Left lung (tissue), 4 donors: ENCODE measurements at regions not wholly inside any gene's neighbourhood (a gene's known extent, or its start where the extent isn't known, plus 50 kb on each side); places are given as distances from the start of the nearest gene placed in this dataset.

Source experiments
- ATAC-seq: fragments of 200-7000 bp; cut with Tn5 transposase; one replicate; pipeline ENCODE4 v1.9.1; 2020; ENCODE audit warnings: moderate library complexity
- DNase-seq, 4 donors: peaks; one replicate each; pipeline ENCODE4 v3.0.0-alpha.2; 2013 to 2020
- H3K27ac ChIP-seq, 2 donors: fragments of 200-600 bp; sonication (generic) in 1 of 2; one replicate each; pipeline versions ENCODE4 v1.5.0 to v1.8.0; 2020 to 2021
- H3K27me3 ChIP-seq, 2 donors: fragments of 200-600 bp; sonication (generic) in 1 of 2; one replicate each; pipeline versions ENCODE4 v1.5.0 to v1.8.0; 2020 to 2021
- H3K36me3 ChIP-seq, 2 donors: fragments of 200-600 bp; sonication (generic) in 1 of 2; one replicate each; pipeline versions ENCODE4 v1.5.0 to v1.8.0; 2020 to 2021
- H3K4me1 ChIP-seq, 2 donors: fragments of 200-600 bp; one replicate each; pipeline ENCODE4 v1.8.0; 2021
- H3K4me3 ChIP-seq, 2 donors: fragments of 200-600 bp; sonication (generic) in 1 of 2; one replicate each; pipeline versions ENCODE4 v1.5.0 to v1.8.0; 2020 to 2021; ENCODE audit warnings: mild to moderate bottlenecking in 1 of 2
- H3K9me3 ChIP-seq, 2 donors: fragments of 200-600 bp; sonication (generic) in 1 of 2; one replicate each; pipeline versions ENCODE4 v1.5.0 to v1.8.0; 2020 to 2021
- intact Hi-C, 2 donors: fragments of 100-400 bp; cut with DNase I; formaldehyde crosslinking; loops; one replicate each; pipeline versions ENCODE4 v1.11.2 to v1.14.2; 2022
- TF ChIP-seq, protein P1 (sequence below), 2 donors: fragments of 200-600 bp; sonication (generic) in 1 of 2; IDR thresholded peaks; one replicate each; pipeline versions ENCODE4 v1.5.0 to v1.8.0; 2021; ENCODE audit warnings: antibody characterized with exemption in 2 of 2
- donor health status: DM: no; HTN: yes; CAD: no.
- donor health status: DM: no; HTN: no; CAD: no.

DNA sequence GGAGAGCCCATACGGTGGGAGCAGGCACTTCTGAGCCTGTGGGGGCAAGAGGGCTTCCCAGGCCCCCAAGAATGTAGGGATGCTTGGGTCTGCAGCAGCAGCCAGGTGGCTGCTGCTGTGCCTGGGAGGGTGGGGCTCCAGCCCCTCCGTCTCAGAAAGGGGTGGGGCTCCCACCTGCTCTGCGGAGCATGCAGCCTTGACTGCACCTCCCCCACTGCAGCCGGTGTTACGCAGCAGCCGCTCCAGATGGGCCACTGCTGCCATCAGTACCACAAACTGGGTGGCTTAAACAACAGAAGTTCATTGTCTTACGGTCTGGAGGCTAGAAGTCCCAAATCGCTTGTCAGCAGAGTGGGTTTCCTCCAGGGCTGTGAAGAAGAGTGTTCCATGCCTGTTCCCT, 365.5 kb downstream of the TMEM38B start:
- Histone ChIP-seq H3K9me3 (peaks cover 0 to 14% of the 10 kb centered on the region in 2 donors), H3K4me3 (no peak overlapping the region), H3K36me3 (no peaks in the 10 kb centered on the region), H3K4me1 (no peaks in the 10 kb centered on the region), H3K27me3 (no peaks in the 10 kb centered on the region), H3K27ac (no peak overlapping the region)
- ATAC-seq, result no peak
- TF ChIP-seq, protein P1, sequence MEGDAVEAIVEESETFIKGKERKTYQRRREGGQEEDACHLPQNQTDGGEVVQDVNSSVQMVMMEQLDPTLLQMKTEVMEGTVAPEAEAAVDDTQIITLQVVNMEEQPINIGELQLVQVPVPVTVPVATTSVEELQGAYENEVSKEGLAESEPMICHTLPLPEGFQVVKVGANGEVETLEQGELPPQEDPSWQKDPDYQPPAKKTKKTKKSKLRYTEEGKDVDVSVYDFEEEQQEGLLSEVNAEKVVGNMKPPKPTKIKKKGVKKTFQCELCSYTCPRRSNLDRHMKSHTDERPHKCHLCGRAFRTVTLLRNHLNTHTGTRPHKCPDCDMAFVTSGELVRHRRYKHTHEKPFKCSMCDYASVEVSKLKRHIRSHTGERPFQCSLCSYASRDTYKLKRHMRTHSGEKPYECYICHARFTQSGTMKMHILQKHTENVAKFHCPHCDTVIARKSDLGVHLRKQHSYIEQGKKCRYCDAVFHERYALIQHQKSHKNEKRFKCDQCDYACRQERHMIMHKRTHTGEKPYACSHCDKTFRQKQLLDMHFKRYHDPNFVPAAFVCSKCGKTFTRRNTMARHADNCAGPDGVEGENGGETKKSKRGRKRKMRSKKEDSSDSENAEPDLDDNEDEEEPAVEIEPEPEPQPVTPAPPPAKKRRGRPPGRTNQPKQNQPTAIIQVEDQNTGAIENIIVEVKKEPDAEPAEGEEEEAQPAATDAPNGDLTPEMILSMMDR (IDR thresholded peaks at IDR 0.05), result no peak
- intact Hi-C loops, result no loop called here
- no peak for DNase-seq

DNA sequence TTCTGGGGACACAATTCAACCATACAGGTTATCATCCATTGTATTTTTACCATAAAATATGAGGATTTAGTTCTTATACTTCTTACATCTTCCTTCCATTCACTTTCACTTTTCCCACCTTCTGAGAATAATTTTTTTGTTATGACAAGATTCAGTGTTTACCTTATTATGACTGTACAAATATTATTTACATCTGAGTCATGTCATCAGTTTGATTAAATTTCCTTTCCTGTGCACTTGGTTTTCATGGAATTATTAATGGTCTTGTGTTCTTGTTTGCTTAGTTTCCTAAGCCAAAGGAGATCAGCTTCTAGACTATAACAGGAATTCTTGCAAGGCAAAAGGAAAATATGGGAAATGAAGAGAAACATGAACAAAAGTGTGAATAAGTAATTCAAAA, 366.5 kb downstream of the TMEM38B start:
- Histone ChIP-seq H3K9me3 (peaks cover 0 to 14% of the 10 kb centered on the region in 2 donors), H3K4me1 (no peaks in the 10 kb centered on the region), H3K4me3 (no peak overlapping the region), H3K27me3 (no peaks in the 10 kb centered on the region), H3K27ac (no peak overlapping the region), H3K36me3 (no peaks in the 10 kb centered on the region)
- DNase-seq (no peak), ATAC-seq (no peak)
- intact Hi-C loops, result no loop called here
- TF ChIP-seq, protein P1 (IDR thresholded peaks at IDR 0.05), result no peak

DNA sequence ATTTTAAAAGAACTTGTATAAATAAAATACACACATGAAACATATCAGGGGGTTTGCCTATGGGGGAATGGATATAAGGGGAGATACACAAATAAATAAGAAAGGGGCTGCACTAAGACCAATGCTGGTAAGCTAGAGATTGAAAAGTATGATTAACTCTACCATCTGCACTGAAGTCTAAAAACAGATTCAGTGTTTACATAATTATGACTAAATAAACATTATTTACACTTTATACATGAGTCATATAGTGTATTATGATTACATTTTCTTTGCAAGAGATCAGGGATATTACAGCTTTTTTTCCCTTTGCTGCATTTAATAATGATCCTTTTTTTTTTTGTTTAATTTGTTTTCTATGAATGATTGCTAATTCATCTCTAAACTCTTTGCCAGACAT, 367.9 kb downstream of the TMEM38B start:
- Histone ChIP-seq H3K4me1 (no peaks in the 10 kb centered on the region), H3K4me3 (no peak overlapping the region), H3K9me3 (peaks cover 0 to 14% of the 10 kb centered on the region in 2 donors), H3K27ac (no peak overlapping the region), H3K36me3 (no peaks in the 10 kb centered on the region), H3K27me3 (no peaks in the 10 kb centered on the region)
- intact Hi-C loops, result no loop called here
- ATAC-seq, result no peak
- no peak for DNase-seq
- TF ChIP-seq, protein P1 (IDR thresholded peaks at IDR 0.05), result no peak

DNA sequence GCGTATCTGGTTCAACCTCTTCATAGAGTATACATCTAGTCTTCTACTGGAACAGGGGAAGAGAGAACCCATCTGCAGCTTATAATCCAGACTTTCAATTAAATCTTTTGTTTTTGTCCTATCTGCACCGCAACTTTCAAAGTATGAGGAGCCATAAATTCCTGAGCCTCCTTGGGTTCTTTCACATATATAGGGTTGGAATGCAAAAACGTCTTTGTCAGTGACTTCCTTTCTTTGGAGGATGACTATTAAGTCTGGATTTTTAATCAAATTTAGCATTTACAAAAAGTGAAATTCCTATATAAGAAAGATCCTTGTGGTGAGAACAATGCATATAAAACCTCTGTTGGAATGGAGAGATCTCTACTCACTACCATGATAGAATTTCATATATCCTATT, 370.8 kb downstream of the TMEM38B start:
- DNase-seq (no peak), ATAC-seq (no peak)
- no peak overlapping the region for H3K27ac ChIP-seq
- intact Hi-C loops, result no loop called here
- H3K9me3 ChIP-seq, result peaks cover 0 to 4% of the 10 kb centered on the region in 2 donors
- no peaks in the 10 kb centered on the region for H3K36me3 ChIP-seq
- TF ChIP-seq, protein P1 (IDR thresholded peaks at IDR 0.05), result no peak
- H3K4me1 ChIP-seq, result no peaks in the 10 kb centered on the region
- no peak overlapping the region for H3K4me3 ChIP-seq
- no peaks in the 10 kb centered on the region for H3K27me3 ChIP-seq

DNA sequence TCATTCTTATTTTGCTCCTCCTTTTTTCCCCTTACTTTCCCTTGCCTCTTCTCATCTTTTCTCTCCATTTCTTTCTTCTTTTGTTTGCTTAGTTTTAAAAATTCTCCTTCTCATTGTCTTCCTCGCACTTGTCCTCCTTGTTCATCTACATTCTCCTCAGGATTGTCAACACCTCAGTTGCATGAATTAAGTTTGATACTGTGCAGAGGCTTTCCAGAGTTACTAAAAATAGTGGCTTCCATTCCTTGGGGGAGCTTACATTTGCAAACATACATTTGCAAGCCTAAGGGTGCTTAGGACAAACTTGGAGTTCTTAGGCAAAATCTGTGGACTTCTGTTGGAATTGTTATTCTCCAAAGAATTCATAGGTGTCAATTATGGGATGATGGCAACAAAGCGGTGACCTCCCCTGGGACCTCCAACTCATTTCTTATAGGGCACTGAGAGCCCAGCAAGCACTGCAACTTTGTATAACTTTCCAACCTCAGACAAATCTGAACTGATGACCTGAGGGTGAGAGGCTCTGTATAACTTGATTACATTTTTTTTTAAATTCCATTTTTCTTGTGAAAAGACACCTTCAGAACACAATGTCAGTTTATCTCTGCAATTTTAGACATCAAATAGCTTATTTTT, 371.4 kb downstream of the TMEM38B start:
- Histone ChIP-seq H3K36me3 (no peaks in the 10 kb centered on the region), H3K4me3 (no peak overlapping the region), H3K9me3 (no peaks in the 10 kb centered on the region), H3K4me1 (no peaks in the 10 kb centered on the region), H3K27me3 (no peaks in the 10 kb centered on the region), H3K27ac (no peak overlapping the region)
- TF ChIP-seq, protein P1 (IDR thresholded peaks at IDR 0.05), result no peak
- no peak for ATAC-seq
- intact Hi-C loops, result no loop called here
- no peak for DNase-seq
